ENCODE measurements at regions not wholly inside any gene's neighbourhood (a gene's known extent, or its start where the extent isn't known, plus 50 kb on each side); places are given as distances from the start of the nearest gene placed in this dataset.
"Not testable (repeated sequence)": the region's sequence is repeated elsewhere in the genome, so short reads cannot be mapped to it uniquely, and the experiment has no call there.

DNA sequence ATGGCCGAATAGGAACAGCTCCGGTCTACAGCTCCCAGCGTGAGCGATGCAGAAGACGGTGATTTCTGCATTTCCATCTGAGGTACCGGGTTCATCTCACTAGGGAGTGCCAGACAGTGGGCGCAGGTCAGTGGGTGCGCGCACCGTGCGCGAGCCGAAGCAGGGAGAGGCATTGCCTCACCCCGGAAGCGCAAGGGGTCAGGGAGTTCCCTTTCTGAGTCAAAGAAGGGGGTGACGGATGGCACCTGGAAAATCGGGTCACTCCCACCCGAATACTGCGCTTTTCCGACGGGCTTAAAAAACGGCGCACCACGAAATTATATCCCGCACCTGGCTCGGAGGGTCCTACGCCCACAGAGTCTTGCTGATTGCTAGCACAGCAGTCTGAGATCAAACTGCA is 572.8 kb upstream of the AGA start:
- H3K27me3 ChIP-seq (ENCODE audit: control insufficient read depth in 1 of 2, insufficient read depth in 2 of 2, low read length in 2 of 2); H3K36me3 ChIP-seq (replicated peaks in 1 of 2; ENCODE audit: control insufficient read depth in 1 of 2, insufficient read depth in 2 of 2, low read length in 2 of 2); H3K9me3 ChIP-seq (ENCODE audit: low read length); H3K4me1 ChIP-seq (ENCODE audit: insufficient read depth, low read length); H3K4me3 ChIP-seq (replicated peaks in 1 of 3; ENCODE audit: insufficient read depth in 1 of 3, low read depth in 2 of 3, low read length in 3 of 3); CTCF ChIA-PET (ENCODE audit: low intra/inter-chr PET ratio, low total read pairs); DNase-seq (ENCODE audit: low spot score); intact Hi-C loops (cut with micrococcal nuclease; ENCODE audit: unreplicated experiment); H4K20me1 ChIP-seq (ENCODE audit: insufficient read depth, low read length); H3K27ac ChIP-seq (ENCODE audit: extremely low read length, insufficient read depth, low read length); in situ Hi-C loops (cut with HindIII; ENCODE audit: extremely low pct_ligation_motif_present, low pct_unique_long_range_greater_than_20kb); H3K4me2 ChIP-seq (ENCODE audit: low read depth, low read length); FAIRE-seq; BruUV-seq (replicated peaks); POLR2A ChIA-PET; H2AFZ ChIP-seq (ENCODE audit: low read length); H3K9ac ChIP-seq (ENCODE audit: insufficient read depth, low read depth, low read length); H3K79me2 ChIP-seq (ENCODE audit: insufficient read depth, low read length); ATAC-seq: not testable (repeated sequence)
- WGBS (ENCODE audit: low lambda C conversion rate): 78% methylated on average over 24 of the region's 27 CpGs

DNA sequence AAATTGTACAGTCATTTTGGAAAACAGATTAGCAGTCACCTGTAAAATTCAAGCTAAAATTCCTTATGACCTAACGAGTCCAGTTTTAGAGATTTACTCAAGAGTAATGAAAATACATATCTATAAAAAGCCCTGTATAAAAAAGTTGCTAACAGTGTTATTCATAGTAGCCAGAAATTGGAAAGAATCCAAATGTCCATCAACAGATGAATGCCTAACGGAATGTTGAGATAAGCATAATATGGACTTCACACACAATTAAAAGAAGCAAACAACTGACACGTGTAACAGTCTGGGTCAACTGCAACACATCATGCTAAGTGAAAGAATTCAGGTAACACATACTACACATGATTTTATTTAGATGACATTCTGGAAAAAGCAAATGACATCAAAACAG is 584.8 kb upstream of the AGA start:
- no TSS peak for BruUV-seq (replicated peaks)
- no peak for FAIRE-seq
- 1% methylated on average over 3 of the region's 3 CpGs for WGBS (ENCODE audit: low lambda C conversion rate)
- Histone ChIP-seq H3K27me3 (ENCODE audit: control insufficient read depth in 1 of 2, insufficient read depth in 2 of 2, low read length in 2 of 2) (no peaks in the 10 kb centered on the region), H3K36me3 (replicated peaks in 1 of 2; ENCODE audit: control insufficient read depth in 1 of 2, insufficient read depth in 2 of 2, low read length in 2 of 2) (no peaks in the 10 kb centered on the region), H3K4me1 (ENCODE audit: insufficient read depth, low read length) (no peaks in the 10 kb centered on the region), H3K9me3 (ENCODE audit: low read length) (peaks cover 14% of the 10 kb centered on the region; the same call in 1 of the 2 replicates), H3K4me3 (replicated peaks in 1 of 3; ENCODE audit: insufficient read depth in 1 of 3, low read depth in 2 of 3, low read length in 3 of 3) (no peak overlapping the region), H3K4me2 (ENCODE audit: low read depth, low read length) (no peak overlapping the region), H3K79me2 (ENCODE audit: insufficient read depth, low read length) (no peaks in the 10 kb centered on the region), H3K9ac (ENCODE audit: insufficient read depth, low read depth, low read length) (no peak overlapping the region), H3K27ac (ENCODE audit: extremely low read length, insufficient read depth, low read length) (no peak overlapping the region), H2AFZ (ENCODE audit: low read length) (no peak overlapping the region), H4K20me1 (ENCODE audit: insufficient read depth, low read length) (no peaks in the 10 kb centered on the region)
- no peak for ATAC-seq
- intact Hi-C loops (cut with micrococcal nuclease; ENCODE audit: unreplicated experiment) (no loop called here), in situ Hi-C loops (cut with HindIII; ENCODE audit: extremely low pct_ligation_motif_present, low pct_unique_long_range_greater_than_20kb) (no loop called here)
- TF ChIP-seq, protein P1, sequence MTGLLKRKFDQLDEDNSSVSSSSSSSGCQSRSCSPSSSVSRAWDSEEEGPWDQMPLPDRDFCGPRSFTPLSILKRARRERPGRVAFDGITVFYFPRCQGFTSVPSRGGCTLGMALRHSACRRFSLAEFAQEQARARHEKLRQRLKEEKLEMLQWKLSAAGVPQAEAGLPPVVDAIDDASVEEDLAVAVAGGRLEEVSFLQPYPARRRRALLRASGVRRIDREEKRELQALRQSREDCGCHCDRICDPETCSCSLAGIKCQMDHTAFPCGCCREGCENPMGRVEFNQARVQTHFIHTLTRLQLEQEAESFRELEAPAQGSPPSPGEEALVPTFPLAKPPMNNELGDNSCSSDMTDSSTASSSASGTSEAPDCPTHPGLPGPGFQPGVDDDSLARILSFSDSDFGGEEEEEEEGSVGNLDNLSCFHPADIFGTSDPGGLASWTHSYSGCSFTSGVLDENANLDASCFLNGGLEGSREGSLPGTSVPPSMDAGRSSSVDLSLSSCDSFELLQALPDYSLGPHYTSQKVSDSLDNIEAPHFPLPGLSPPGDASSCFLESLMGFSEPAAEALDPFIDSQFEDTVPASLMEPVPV (CRISPR knock-in tag; IDR thresholded peaks at IDR 0.05): no peak
- TF ChIP-seq TOPORS (CRISPR knock-in tag; IDR thresholded peaks at IDR 0.05): no peak
- TF ChIP-seq, protein P2, sequence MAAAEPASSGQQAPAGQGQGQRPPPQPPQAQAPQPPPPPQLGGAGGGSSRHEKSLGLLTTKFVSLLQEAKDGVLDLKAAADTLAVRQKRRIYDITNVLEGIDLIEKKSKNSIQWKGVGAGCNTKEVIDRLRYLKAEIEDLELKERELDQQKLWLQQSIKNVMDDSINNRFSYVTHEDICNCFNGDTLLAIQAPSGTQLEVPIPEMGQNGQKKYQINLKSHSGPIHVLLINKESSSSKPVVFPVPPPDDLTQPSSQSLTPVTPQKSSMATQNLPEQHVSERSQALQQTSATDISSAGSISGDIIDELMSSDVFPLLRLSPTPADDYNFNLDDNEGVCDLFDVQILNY (CRISPR knock-in tag; conservative IDR thresholded peaks at IDR 0.05): no peak
- TF ChIP-seq ZNF75D (CRISPR knock-in tag; IDR thresholded peaks at IDR 0.05; ENCODE audit: borderline replicate concordance): no peak
- TF ChIP-seq, protein P3, sequence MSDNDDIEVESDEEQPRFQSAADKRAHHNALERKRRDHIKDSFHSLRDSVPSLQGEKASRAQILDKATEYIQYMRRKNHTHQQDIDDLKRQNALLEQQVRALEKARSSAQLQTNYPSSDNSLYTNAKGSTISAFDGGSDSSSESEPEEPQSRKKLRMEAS (IDR thresholded peaks at IDR 0.05): no peak
- TF ChIP-seq FOSL1 (CRISPR knock-in tag; IDR thresholded peaks at IDR 0.05; ENCODE audit: borderline replicate concordance): no peak
- no peak for TF ChIP-seq ZNF441 (CRISPR knock-in tag; IDR thresholded peaks at IDR 0.05; ENCODE audit: borderline replicate concordance)
- no peak for TF ChIP-seq ZFY (CRISPR knock-in tag; IDR thresholded peaks at IDR 0.05)
- no peak for TF ChIP-seq DMAP1 (CRISPR knock-in tag; IDR thresholded peaks at IDR 0.05)
- TF ChIP-seq GTF2F1 (IDR thresholded peaks at IDR 0.05; ENCODE audit: low read length): no peak
- no peak for TF ChIP-seq ADNP (CRISPR knock-in tag; IDR thresholded peaks at IDR 0.05)
- TF ChIP-seq RFX5 (IDR thresholded peaks at IDR 0.05; ENCODE audit: low read depth, low read length): no peak
- TF ChIP-seq TAF15 (IDR thresholded peaks at IDR 0.05; ENCODE audit: low read depth, low read length, poor library complexity, severe bottlenecking): no peak
- TF ChIP-seq NFKBIZ (CRISPR knock-in tag; IDR thresholded peaks at IDR 0.05): no peak
- TF ChIP-seq ZMYM3 (CRISPR knock-in tag; IDR thresholded peaks at IDR 0.05): no peak
- no peak for DNase-seq (ENCODE audit: low spot score)
- CTCF ChIA-PET (ENCODE audit: low intra/inter-chr PET ratio, low total read pairs): no interaction called here
- POLR2A ChIA-PET: no interaction called here

Data from HepG2 (cell line).